ENCODE measurements at regions not wholly inside any gene's neighbourhood (a gene's known extent, or its start where the extent isn't known, plus 50 kb on each side); places are given as distances from the start of the nearest gene placed in this dataset.

DNA sequence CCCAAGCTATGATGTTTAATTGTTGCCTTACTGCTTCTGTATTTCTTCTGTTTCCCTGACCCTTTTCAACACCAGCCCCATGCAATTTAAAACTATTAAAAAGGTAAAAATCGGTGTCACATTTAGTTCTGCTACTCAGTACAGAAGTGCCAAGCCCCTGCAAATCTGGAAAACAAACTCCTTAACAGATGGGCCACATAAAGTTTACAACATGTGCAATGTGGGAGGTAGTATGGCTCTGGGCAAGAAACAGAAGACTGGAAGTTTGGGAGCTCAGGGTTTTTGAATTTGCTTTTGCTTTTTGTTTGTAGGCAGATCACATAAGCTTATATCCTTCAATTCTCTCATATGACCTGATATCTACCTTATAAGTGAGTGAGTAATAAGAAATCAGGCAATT, 404.0 kb upstream of the ATP2B1 start:
- no peaks in the 10 kb centered on the region for H3K4me1 ChIP-seq (ENCODE audit: insufficient read depth, low read length)
- Mint-ChIP-seq H3K4me1 (ENCODE audit: low read depth, unreplicated experiment) (no peaks in the 10 kb centered on the region), H3K36me3 (ENCODE audit: low read depth, unreplicated experiment) (no peaks in the 10 kb centered on the region), H3K4me3 (ENCODE audit: unreplicated experiment) (no peak overlapping the region), H3K27me3 (ENCODE audit: low read depth, unreplicated experiment) (no peaks in the 10 kb centered on the region), H3K27ac (ENCODE audit: unreplicated experiment) (no peak overlapping the region), H3K9me3 (ENCODE audit: unreplicated experiment) (no peaks in the 10 kb centered on the region)
- H3K4me2 ChIP-seq (ENCODE audit: low read length) = no peak overlapping the region
- no peak overlapping the region for H3K9ac ChIP-seq (ENCODE audit: low read length)
- H2AFZ ChIP-seq (ENCODE audit: low read depth, low read length) = no peak overlapping the region
- no peaks in the 10 kb centered on the region for H4K20me1 ChIP-seq (ENCODE audit: insufficient read depth, low read length)
- no peak overlapping the region for H3K4me3 ChIP-seq (ENCODE audit: insufficient read depth, low read depth, low read length)
- H3K79me2 ChIP-seq (ENCODE audit: insufficient read depth, low read length) = no peaks in the 10 kb centered on the region
- DNase-seq (ENCODE audit: low read depth) = no peak
- H3K27me3 ChIP-seq (ENCODE audit: insufficient read depth, low read length) = no peaks in the 10 kb centered on the region
- no peaks in the 10 kb centered on the region for H3K36me3 ChIP-seq (ENCODE audit: insufficient read depth, low read length)
- TF ChIP-seq CTCF (IDR thresholded peaks at IDR 0.05; ENCODE audit: insufficient read depth, low read depth, low read length) (no peak), EZH2 (IDR thresholded peaks at IDR 0.05; ENCODE audit: insufficient read depth, low read length) (no peak)
- H3K27ac ChIP-seq (ENCODE audit: low read depth, low read length) = no peak overlapping the region
- FAIRE-seq = no peak
- H3K9me3 ChIP-seq (ENCODE audit: insufficient read depth, low read depth, low read length) = no peaks in the 10 kb centered on the region

DNA sequence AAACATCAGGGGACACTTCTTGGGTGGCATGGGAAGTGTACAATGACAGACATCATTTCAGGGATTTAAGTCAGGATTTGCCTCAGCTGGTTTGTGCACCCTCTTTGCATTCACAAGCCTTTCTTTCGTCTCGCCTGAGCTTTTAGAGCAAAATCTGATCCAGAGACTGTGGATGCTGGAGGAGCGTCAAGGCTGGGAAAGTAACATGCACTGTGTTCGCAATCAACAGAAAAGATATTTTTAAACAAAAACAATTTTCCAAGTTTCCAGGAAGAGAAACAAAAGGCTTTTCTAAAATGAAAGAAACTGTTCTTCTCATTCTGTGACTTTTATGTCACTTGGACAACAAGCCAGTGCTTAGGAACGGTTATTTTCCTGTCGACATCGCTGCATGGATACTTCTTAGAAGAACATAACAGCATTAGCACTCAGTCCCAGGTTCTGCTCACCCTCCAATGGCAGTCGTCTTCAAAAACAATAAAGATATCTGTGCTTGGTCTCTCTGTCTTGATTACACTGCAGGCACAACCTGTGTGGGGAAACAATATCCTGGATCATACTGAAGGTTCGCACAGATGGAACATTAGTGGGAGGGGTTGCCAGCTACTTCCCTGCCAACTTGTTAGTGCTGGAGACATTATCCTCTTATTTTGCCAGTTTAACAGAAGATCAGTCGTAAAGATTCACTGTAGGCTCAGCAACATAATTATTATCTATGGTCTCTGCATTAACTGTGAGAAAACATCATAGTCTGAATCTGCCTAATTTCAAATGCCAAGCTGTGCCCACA, 403.3 kb upstream of the ATP2B1 start:
- H3K4me2 ChIP-seq (ENCODE audit: low read length) = no peak overlapping the region
- FAIRE-seq (no peak), DNase-seq (ENCODE audit: low read depth) (no peak)
- peak overlapping the region; percentile 14 for H2AFZ ChIP-seq (ENCODE audit: low read depth, low read length)
- H3K9ac ChIP-seq (ENCODE audit: low read length) = no peak overlapping the region
- no peaks in the 10 kb centered on the region for H3K9me3 ChIP-seq (ENCODE audit: insufficient read depth, low read depth, low read length)
- no peak overlapping the region for H3K4me3 ChIP-seq (ENCODE audit: insufficient read depth, low read depth, low read length)
- H4K20me1 ChIP-seq (ENCODE audit: insufficient read depth, low read length) = no peaks in the 10 kb centered on the region
- H3K27me3 Mint-ChIP-seq (ENCODE audit: low read depth, unreplicated experiment) = no peaks in the 10 kb centered on the region
- no peak overlapping the region for H3K27ac Mint-ChIP-seq (ENCODE audit: unreplicated experiment)
- H3K36me3 Mint-ChIP-seq (ENCODE audit: low read depth, unreplicated experiment) = no peaks in the 10 kb centered on the region
- no peaks in the 10 kb centered on the region for H3K4me1 ChIP-seq (ENCODE audit: insufficient read depth, low read length)
- H3K4me3 Mint-ChIP-seq (ENCODE audit: unreplicated experiment) = no peak overlapping the region
- no peaks in the 10 kb centered on the region for H3K27me3 ChIP-seq (ENCODE audit: insufficient read depth, low read length)
- no peaks in the 10 kb centered on the region for H3K36me3 ChIP-seq (ENCODE audit: insufficient read depth, low read length)
- TF ChIP-seq EZH2 (IDR thresholded peaks at IDR 0.05; ENCODE audit: insufficient read depth, low read length) (no peak), CTCF (IDR thresholded peaks at IDR 0.05; ENCODE audit: insufficient read depth, low read depth, low read length) (no peak)
- H3K9me3 Mint-ChIP-seq (ENCODE audit: unreplicated experiment) = no peaks in the 10 kb centered on the region
- no peaks in the 10 kb centered on the region for H3K4me1 Mint-ChIP-seq (ENCODE audit: low read depth, unreplicated experiment)
- H3K27ac ChIP-seq (ENCODE audit: low read depth, low read length) = no peak overlapping the region
- H3K79me2 ChIP-seq (ENCODE audit: insufficient read depth, low read length) = no peaks in the 10 kb centered on the region

GRCh38 chr12:90106568-90106967, 397.9 kb upstream of the ATP2B1 start:
- no peak overlapping the region for H3K4me2 ChIP-seq (ENCODE audit: low read length)
- no peaks in the 10 kb centered on the region for H3K4me1 ChIP-seq (ENCODE audit: insufficient read depth, low read length)
- TF ChIP-seq EZH2 (IDR thresholded peaks at IDR 0.05; ENCODE audit: insufficient read depth, low read length) = no peak
- TF ChIP-seq CTCF (IDR thresholded peaks at IDR 0.05; ENCODE audit: insufficient read depth, low read depth, low read length) = no peak
- Mint-ChIP-seq H3K36me3 (ENCODE audit: low read depth, unreplicated experiment) (no peaks in the 10 kb centered on the region), H3K4me3 (ENCODE audit: unreplicated experiment) (no peak overlapping the region), H3K27me3 (ENCODE audit: low read depth, unreplicated experiment) (no peaks in the 10 kb centered on the region), H3K27ac (ENCODE audit: unreplicated experiment) (no peak overlapping the region), H3K4me1 (ENCODE audit: low read depth, unreplicated experiment) (no peaks in the 10 kb centered on the region), H3K9me3 (ENCODE audit: unreplicated experiment) (no peaks in the 10 kb centered on the region)
- no peaks in the 10 kb centered on the region for H3K79me2 ChIP-seq (ENCODE audit: insufficient read depth, low read length)
- H2AFZ ChIP-seq (ENCODE audit: low read depth, low read length) = no peak overlapping the region
- no peak overlapping the region for H3K4me3 ChIP-seq (ENCODE audit: insufficient read depth, low read depth, low read length)
- no peak overlapping the region for H3K27ac ChIP-seq (ENCODE audit: low read depth, low read length)
- DNase-seq (ENCODE audit: low read depth) = no peak
- H3K9me3 ChIP-seq (ENCODE audit: insufficient read depth, low read depth, low read length) = no peaks in the 10 kb centered on the region
- H3K27me3 ChIP-seq (ENCODE audit: insufficient read depth, low read length) = no peaks in the 10 kb centered on the region
- FAIRE-seq = no peak
- no peaks in the 10 kb centered on the region for H4K20me1 ChIP-seq (ENCODE audit: insufficient read depth, low read length)
- H3K36me3 ChIP-seq (ENCODE audit: insufficient read depth, low read length) = no peaks in the 10 kb centered on the region
- no peak overlapping the region for H3K9ac ChIP-seq (ENCODE audit: low read length)
